ENCODE measurements at regions not wholly inside any gene's neighbourhood (a gene's known extent, or its start where the extent isn't known, plus 50 kb on each side); places are given as distances from the start of the nearest gene placed in this dataset.

GRCh38 chr4:115259642-115260041, 146.2 kb upstream of the NDST4 start:
- Histone ChIP-seq H3K79me2 (ENCODE audit: insufficient read depth) (no peaks in the 10 kb centered on the region), H3K4me2 (no peak overlapping the region), H3K36me3 (replicated peaks in 1 of 2; ENCODE audit: control insufficient read depth in 1 of 2, insufficient read depth in 2 of 2, low read length in 1 of 2) (no peaks in the 10 kb centered on the region), H3K27ac (ENCODE audit: low read depth in 2 of 2, low read length in 1 of 2) (no peak overlapping the region), H3K4me1 (ENCODE audit: control insufficient read depth in 1 of 2, insufficient read depth in 2 of 2, low read depth in 1 of 2, low read length in 1 of 2) (no peaks in the 10 kb centered on the region), H3F3A (replicated peaks; ENCODE audit: insufficient read depth) (no peaks in the 10 kb centered on the region), H3K4me3 (ENCODE audit: low read depth in 2 of 2, low read length in 1 of 2) (no peak overlapping the region), H3K27me3 (ENCODE audit: insufficient read depth) (no peaks in the 10 kb centered on the region), H4K20me1 (ENCODE audit: insufficient read depth) (no peaks in the 10 kb centered on the region), H3K9me2 (no peaks in the 10 kb centered on the region), H2AFZ (ENCODE audit: low read depth) (no peak overlapping the region), H3K9ac (no peak overlapping the region), H3K9me3 (no peaks in the 10 kb centered on the region)
- ChIA-PET POLR2A (no interaction called here), CTCF (interaction anchor here (0.6 kb wide), 1 partner anchor 35 kb away, joined by 3 read pairs; no protein-coding TSS in a partner anchor)
- TF ChIP-seq TCF12 (IDR thresholded peaks at IDR 0.05) = no peak
- no peak for TF ChIP-seq CTCF (IDR thresholded peaks at IDR 0.05)
- TF ChIP-seq USF2 (IDR thresholded peaks at IDR 0.05; ENCODE audit: borderline replicate concordance, low read depth, low read length) = no peak
- TF ChIP-seq GATA2 (CRISPR knock-in tag; IDR thresholded peaks at IDR 0.05) = no peak
- TF ChIP-seq SMC3 (IDR thresholded peaks at IDR 0.05; ENCODE audit: low read depth, low read length) = no peak
- no peak for TF ChIP-seq IRF3 (IDR thresholded peaks at IDR 0.05; ENCODE audit: low read depth, low read length)
- TF ChIP-seq EZH2phosphoT487 (IDR thresholded peaks at IDR 0.05; ENCODE audit: borderline replicate concordance, low read depth) = no peak
- TF ChIP-seq RFX5 (IDR thresholded peaks at IDR 0.05; ENCODE audit: low read length) = no peak
- TF ChIP-seq REST (IDR thresholded peaks at IDR 0.05; ENCODE audit: low read depth, low read length) = no peak
- no peak for TF ChIP-seq YY1 (IDR thresholded peaks at IDR 0.05; ENCODE audit: low read depth)
- no peak for TF ChIP-seq FOXM1 (IDR thresholded peaks at IDR 0.05; ENCODE audit: low read depth)
- no peak for TF ChIP-seq MXI1 (IDR thresholded peaks at IDR 0.05; ENCODE audit: low read depth, low read length)
- no peak for TF ChIP-seq PBX3 (IDR thresholded peaks at IDR 0.05)
- TF ChIP-seq FOXJ3 (CRISPR knock-in tag; IDR thresholded peaks at IDR 0.05) = no peak
- no peak for TF ChIP-seq MEF2A (IDR thresholded peaks at IDR 0.05; ENCODE audit: borderline replicate concordance, low read depth)
- TF ChIP-seq EP300 (IDR thresholded peaks at IDR 0.05; ENCODE audit: borderline replicate concordance in 1 of 2, low read depth in 1 of 2, low read length in 1 of 2) = no peak
- no peak for DNase-seq
- WGBS (ENCODE audit: low lambda C conversion rate) = 70% methylated on average over 2 of the region's 2 CpGs
